Activated CD4-positive, alpha-beta T cell treated with anti-CD3 and anti-CD28 coated beads, Interleukin-2, amount 10 ng/mL, durations not matched to agents 7 days and 5 days (primary cell): ENCODE measurements at regions not wholly inside any gene's neighbourhood (a gene's known extent, or its start where the extent isn't known, plus 50 kb on each side); places are given as distances from the start of the nearest gene placed in this dataset.

ENCODE experiments used
- CTCF ChIA-PET: fragments of 350-600 bp; sonication (Branson Sonifier 250); formaldehyde crosslinking; loops from one replicate; lab custom pipeline; 2021; ENCODE audit warnings: antibody characterized with exemption; lab: Charles Lee
- POLR2A ChIA-PET: fragments of 350-600 bp; sonication (Branson Sonifier 250); formaldehyde crosslinking; loops from one replicate; lab custom pipeline; 2021; ENCODE audit warnings: antibody characterized with exemption; lab: Charles Lee
- DNase-seq: peaks from one replicate; pipeline ENCODE4 v3.0.0-alpha.2; 2020
- H3K27ac Mint-ChIP-seq: one replicate; pipeline ENCODE4 v1.8.0; 2021; ENCODE audit warnings: mild to moderate bottlenecking, moderate library complexity, mixed read lengths
- H3K27me3 Mint-ChIP-seq: one replicate; pipeline ENCODE4 v1.8.0; 2021; ENCODE audit warnings: mixed read lengths
- H3K36me3 Mint-ChIP-seq: one replicate; pipeline ENCODE4 v1.8.0; 2021; ENCODE audit warnings: low read depth, mixed read lengths
- H3K4me1 Mint-ChIP-seq: one replicate; pipeline ENCODE4 v1.8.0; 2021; ENCODE audit warnings: mixed read lengths
- H3K4me3 Mint-ChIP-seq: one replicate; pipeline ENCODE4 v1.8.0; 2021; ENCODE audit warnings: mild to moderate bottlenecking, moderate library complexity, mixed read lengths
- H3K9me3 Mint-ChIP-seq: one replicate; pipeline ENCODE4 v1.8.0; 2021; ENCODE audit warnings: mixed read lengths

DNA sequence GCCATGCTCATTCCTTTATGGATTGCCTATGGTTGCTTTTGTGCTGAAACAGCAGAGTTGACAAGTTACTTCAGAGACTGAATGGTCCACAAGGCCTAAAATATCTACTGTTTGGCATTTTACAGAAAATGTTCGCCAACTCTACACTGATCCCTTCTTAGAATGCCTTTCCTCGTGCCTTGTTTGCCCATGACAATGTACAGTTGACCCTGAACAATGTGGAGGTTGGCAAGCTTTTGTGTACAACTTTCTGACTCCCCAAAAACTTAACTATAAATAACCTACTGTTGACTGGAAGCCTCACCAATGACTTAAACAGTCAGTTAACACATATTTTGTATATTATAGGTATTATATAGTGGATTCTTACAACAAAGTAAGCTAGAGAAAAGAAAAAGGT lies 361.4 kb downstream of the EPHA4 start:
- ChIA-PET CTCF (no interaction called here), POLR2A (no interaction called here)
- no peaks in the 10 kb centered on the region for H3K9me3 Mint-ChIP-seq
- no peaks in the 10 kb centered on the region for H3K27me3 Mint-ChIP-seq
- DNase-seq = no peak
- no peaks in the 10 kb centered on the region for H3K36me3 Mint-ChIP-seq
- H3K27ac Mint-ChIP-seq = no peak overlapping the region
- no peak overlapping the region for H3K4me3 Mint-ChIP-seq
- no peaks in the 10 kb centered on the region for H3K4me1 Mint-ChIP-seq

- no peak overlapping the region for H3K4me3 Mint-ChIP-seq
- H3K27me3 Mint-ChIP-seq = no peaks in the 10 kb centered on the region
- no peaks in the 10 kb centered on the region for H3K36me3 Mint-ChIP-seq
- POLR2A ChIA-PET = no interaction called here
- no peak overlapping the region for H3K27ac Mint-ChIP-seq
- CTCF ChIA-PET = no interaction called here
- no peaks in the 10 kb centered on the region for H3K9me3 Mint-ChIP-seq
- DNase-seq = no peak
- H3K4me1 Mint-ChIP-seq = no peaks in the 10 kb centered on the region
Measured at GRCh38 chr2:221211653-221212052, 360.5 kb downstream of the EPHA4 start.

- H3K9me3 Mint-ChIP-seq = no peaks in the 10 kb centered on the region
- no peaks in the 10 kb centered on the region for H3K27me3 Mint-ChIP-seq
- H3K36me3 Mint-ChIP-seq = no peaks in the 10 kb centered on the region
- H3K4me1 Mint-ChIP-seq = no peaks in the 10 kb centered on the region
- POLR2A ChIA-PET = no interaction called here
- DNase-seq = no peak
- H3K4me3 Mint-ChIP-seq = no peak overlapping the region
- H3K27ac Mint-ChIP-seq = no peak overlapping the region
- CTCF ChIA-PET = no interaction called here
Measured at GRCh38 chr2:221212105-221212504, 360.0 kb downstream of the EPHA4 start.

GRCh38 chr2:221215487-221215886 lies 356.6 kb downstream of the EPHA4 start:
- H3K4me3 Mint-ChIP-seq = no peak overlapping the region
- H3K27ac Mint-ChIP-seq = no peak overlapping the region
- POLR2A ChIA-PET = no interaction called here
- H3K4me1 Mint-ChIP-seq = no peaks in the 10 kb centered on the region
- DNase-seq = no peak
- no peaks in the 10 kb centered on the region for H3K27me3 Mint-ChIP-seq
- H3K9me3 Mint-ChIP-seq = no peaks in the 10 kb centered on the region
- no peaks in the 10 kb centered on the region for H3K36me3 Mint-ChIP-seq
- CTCF ChIA-PET = no interaction called here

GRCh38 chr2:221216636-221217035 lies 355.5 kb downstream of the EPHA4 start:
- Mint-ChIP-seq H3K4me1 (no peaks in the 10 kb centered on the region), H3K27me3 (no peaks in the 10 kb centered on the region), H3K4me3 (no peak overlapping the region), H3K36me3 (no peaks in the 10 kb centered on the region), H3K9me3 (no peaks in the 10 kb centered on the region), H3K27ac (no peak overlapping the region)
- no peak for DNase-seq
- ChIA-PET POLR2A (no interaction called here), CTCF (no interaction called here)

GRCh38 chr2:221225752-221226151 lies 346.4 kb downstream of the EPHA4 start:
- ChIA-PET POLR2A (no interaction called here), CTCF (no interaction called here)
- no peaks in the 10 kb centered on the region for H3K9me3 Mint-ChIP-seq
- DNase-seq = no peak
- H3K36me3 Mint-ChIP-seq = no peaks in the 10 kb centered on the region
- H3K4me1 Mint-ChIP-seq = no peaks in the 10 kb centered on the region
- no peaks in the 10 kb centered on the region for H3K27me3 Mint-ChIP-seq
- H3K4me3 Mint-ChIP-seq = no peak overlapping the region
- H3K27ac Mint-ChIP-seq = no peak overlapping the region

DNA sequence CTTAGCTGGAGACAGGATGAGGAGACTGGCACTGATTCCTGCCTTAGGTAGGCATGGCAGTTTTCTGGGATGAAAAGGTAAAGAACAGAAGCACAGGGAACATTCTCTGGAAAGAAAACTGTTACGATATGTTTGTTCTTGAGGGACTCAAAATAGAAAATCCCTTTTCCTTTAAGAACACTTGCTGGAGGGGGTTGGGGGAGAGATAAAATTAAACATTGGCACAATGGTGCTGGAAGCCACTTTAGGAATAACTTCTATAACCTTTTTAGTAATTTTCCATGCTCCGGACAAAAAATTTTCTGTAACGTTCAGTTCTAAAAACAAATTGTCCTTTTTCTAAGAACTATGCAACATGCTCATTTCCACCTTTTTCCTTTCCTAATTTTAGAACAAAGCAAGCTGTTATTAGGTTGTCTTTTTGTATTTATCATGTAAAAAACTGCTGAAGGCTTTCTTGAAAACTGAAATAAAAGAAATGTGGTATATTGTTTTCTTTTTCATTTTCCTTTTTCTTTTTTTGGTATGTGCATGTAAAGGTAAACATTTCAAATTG lies 343.8 kb downstream of the EPHA4 start:
- H3K36me3 Mint-ChIP-seq = no peaks in the 10 kb centered on the region
- ChIA-PET POLR2A (no interaction called here), CTCF (no interaction called here)
- H3K27me3 Mint-ChIP-seq = no peaks in the 10 kb centered on the region
- no peak for DNase-seq
- H3K4me1 Mint-ChIP-seq = no peaks in the 10 kb centered on the region
- H3K9me3 Mint-ChIP-seq = no peaks in the 10 kb centered on the region
- H3K27ac Mint-ChIP-seq = no peak overlapping the region
- H3K4me3 Mint-ChIP-seq = no peak overlapping the region

DNA sequence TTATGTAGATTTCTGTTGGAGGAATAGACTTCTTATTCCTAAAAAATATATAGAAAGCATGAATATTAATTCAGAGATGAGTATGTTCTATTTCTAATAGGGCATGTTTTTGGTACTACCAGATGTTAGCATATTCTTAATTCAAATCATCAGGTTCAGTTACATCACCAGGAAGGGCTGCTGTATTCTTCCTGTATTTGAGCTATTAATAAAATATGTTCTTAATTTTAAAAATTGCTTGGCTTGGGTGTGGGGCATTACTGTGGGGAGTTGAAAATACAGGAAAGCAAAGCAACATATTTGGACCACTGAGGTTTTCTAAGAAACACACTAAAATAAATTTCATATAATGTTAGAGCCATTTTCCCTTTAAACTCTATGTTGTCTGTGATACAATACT lies 343.0 kb downstream of the EPHA4 start:
- POLR2A ChIA-PET = no interaction called here
- Mint-ChIP-seq H3K27ac (no peak overlapping the region), H3K4me3 (no peak overlapping the region), H3K27me3 (no peaks in the 10 kb centered on the region), H3K9me3 (no peaks in the 10 kb centered on the region), H3K4me1 (no peaks in the 10 kb centered on the region), H3K36me3 (no peaks in the 10 kb centered on the region)
- CTCF ChIA-PET = no interaction called here
- DNase-seq = no peak

DNA sequence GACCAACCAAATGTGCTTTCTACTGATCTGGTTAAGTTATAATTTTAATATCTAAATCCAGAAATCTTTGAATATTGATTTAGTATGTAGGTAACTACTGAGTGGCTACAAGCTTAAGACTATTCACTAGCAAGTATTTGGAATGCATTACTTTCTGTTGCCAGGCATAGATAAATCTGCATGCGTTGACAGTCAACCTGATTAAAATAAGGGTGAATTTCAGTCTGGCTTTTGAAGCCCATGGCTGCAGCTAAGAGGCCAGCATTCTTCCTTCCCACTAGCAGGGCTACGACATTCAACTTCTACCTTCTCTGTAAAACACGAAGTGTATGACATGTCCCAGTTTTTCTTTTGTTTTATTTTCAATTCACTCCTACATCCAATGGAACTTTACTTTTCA lies 340.6 kb downstream of the EPHA4 start:
- no peak overlapping the region for H3K27ac Mint-ChIP-seq
- H3K9me3 Mint-ChIP-seq = no peaks in the 10 kb centered on the region
- ChIA-PET POLR2A (no interaction called here), CTCF (no interaction called here)
- DNase-seq = no peak
- no peaks in the 10 kb centered on the region for H3K4me1 Mint-ChIP-seq
- H3K4me3 Mint-ChIP-seq = no peak overlapping the region
- no peaks in the 10 kb centered on the region for H3K36me3 Mint-ChIP-seq
- no peaks in the 10 kb centered on the region for H3K27me3 Mint-ChIP-seq

DNA sequence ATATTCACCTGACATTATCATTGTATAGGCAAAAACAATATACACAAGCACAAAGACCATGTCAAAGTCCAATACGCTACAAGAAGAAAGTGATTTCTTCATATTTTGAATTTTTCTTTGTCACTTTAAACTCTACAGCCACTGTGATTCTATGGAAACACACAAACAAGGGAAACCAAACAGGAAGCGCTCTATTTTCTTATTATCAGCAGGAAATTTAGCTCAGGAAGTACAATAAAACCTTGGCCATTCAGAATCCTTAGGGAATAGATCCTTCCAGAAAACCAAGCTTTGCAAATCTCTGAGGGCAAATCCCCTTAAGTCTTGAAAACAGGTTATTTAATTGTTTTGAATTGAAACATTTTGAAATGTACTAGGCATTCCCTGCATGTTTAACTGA lies 336.2 kb downstream of the EPHA4 start:
- no peak overlapping the region for H3K27ac Mint-ChIP-seq
- ChIA-PET CTCF (no interaction called here), POLR2A (no interaction called here)
- DNase-seq = no peak
- no peaks in the 10 kb centered on the region for H3K4me1 Mint-ChIP-seq
- H3K36me3 Mint-ChIP-seq = no peaks in the 10 kb centered on the region
- H3K27me3 Mint-ChIP-seq = peaks cover 4% of the 10 kb centered on the region
- no peaks in the 10 kb centered on the region for H3K9me3 Mint-ChIP-seq
- H3K4me3 Mint-ChIP-seq = no peak overlapping the region

GRCh38 chr2:221241072-221241471 lies 331.0 kb downstream of the EPHA4 start:
- Mint-ChIP-seq H3K36me3 (no peaks in the 10 kb centered on the region), H3K4me1 (no peaks in the 10 kb centered on the region), H3K27me3 (peaks cover 5% of the 10 kb centered on the region), H3K4me3 (no peak overlapping the region), H3K27ac (no peak overlapping the region), H3K9me3 (no peaks in the 10 kb centered on the region)
- CTCF ChIA-PET = no interaction called here
- POLR2A ChIA-PET = no interaction called here
- no peak for DNase-seq

DNA sequence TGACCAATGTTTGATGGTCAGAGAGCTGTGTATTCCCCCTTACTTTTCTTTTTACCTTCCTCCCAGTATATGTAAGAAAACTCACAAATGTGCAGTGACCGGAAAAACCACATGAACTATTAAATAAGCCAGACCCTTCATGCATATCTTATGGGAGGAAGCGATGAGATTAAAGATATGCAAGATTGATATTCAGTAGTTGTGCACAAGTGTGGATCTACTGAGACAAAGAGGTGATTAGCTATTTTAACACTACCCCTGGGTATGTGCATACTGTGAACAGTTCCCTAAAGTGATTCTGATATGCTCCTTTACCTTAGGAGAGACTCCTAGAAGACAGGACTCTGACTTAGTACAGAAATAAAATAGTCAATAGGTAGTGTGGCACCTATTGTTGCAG lies 328.3 kb downstream of the EPHA4 start:
- Mint-ChIP-seq H3K4me3 (no peak overlapping the region), H3K27me3 (peaks cover 2% of the 10 kb centered on the region), H3K36me3 (no peaks in the 10 kb centered on the region), H3K9me3 (peaks cover 2% of the 10 kb centered on the region), H3K4me1 (no peaks in the 10 kb centered on the region), H3K27ac (no peak overlapping the region)
- ChIA-PET POLR2A (no interaction called here), CTCF (no interaction called here)
- no peak for DNase-seq

GRCh38 chr2:221245045-221245444 lies 327.1 kb downstream of the EPHA4 start:
- DNase-seq = no peak
- Mint-ChIP-seq H3K9me3 (peaks cover 2% of the 10 kb centered on the region), H3K4me1 (no peaks in the 10 kb centered on the region), H3K36me3 (no peaks in the 10 kb centered on the region), H3K4me3 (no peak overlapping the region), H3K27ac (no peak overlapping the region), H3K27me3 (peaks cover 2% of the 10 kb centered on the region)
- ChIA-PET CTCF (no interaction called here), POLR2A (no interaction called here)

- Mint-ChIP-seq H3K4me1 (no peaks in the 10 kb centered on the region), H3K4me3 (no peak overlapping the region), H3K9me3 (peaks cover 2% of the 10 kb centered on the region), H3K36me3 (no peaks in the 10 kb centered on the region), H3K27me3 (peaks cover 2% of the 10 kb centered on the region), H3K27ac (no peak overlapping the region)
- DNase-seq = no peak
- POLR2A ChIA-PET = no interaction called here
- CTCF ChIA-PET = interaction anchor here (0.6 kb wide), 1 partner anchor 40 kb away, joined by 3 read pairs; no protein-coding TSS in a partner anchor
Measured at GRCh38 chr2:221245772-221246171, 326.3 kb downstream of the EPHA4 start.
